ENCODE measurements at regions not wholly inside any gene's neighbourhood (a gene's known extent, or its start where the extent isn't known, plus 50 kb on each side); places are given as distances from the start of the nearest gene placed in this dataset.
A peak's percentile ranks its signal among the peaks of the same experiment; 100 is the strongest.

- no peak for ATAC-seq
- Histone ChIP-seq H3K27me3 (no peaks in the 10 kb centered on the region), H3K4me3 (no peak overlapping the region), H3K27ac (peak overlapping the region in 2 of 12 donors; percentile 30 to 46), H3K4me1 (peaks cover 0 to 47% (median 26%) of the 10 kb centered on the region in 12 donors), H3K9me3 (no peaks in the 10 kb centered on the region), H3K36me3 (no peaks in the 10 kb centered on the region)
- no peak for TF ChIP-seq POLR2A (IDR thresholded peaks at IDR 0.05)
- TF ChIP-seq CTCF (IDR thresholded peaks at IDR 0.05): no peak
- no peak for DNase-seq
- intact Hi-C loops (cut with DNase I): loop anchor here in 1 of 10 donors (10.0 kb wide), 1 partner anchor 112 kb away; no protein-coding TSS in a partner anchor
- 86 to 94% (median 91%) methylated on average over 2 of the region's 2 CpGs for WGBS, 4 donors
Observed at GRCh38 chr11:86187027-86187426, 57.5 kb upstream of the EED start.

- no peaks in the 10 kb centered on the region for H3K27me3 ChIP-seq
Observed at GRCh38 chr11:86186386-86186785, 58.2 kb upstream of the EED start.

GRCh38 chr11:86185381-86185750, 59.2 kb upstream of the EED start:
- no peak for DNase-seq
- Histone ChIP-seq H3K27me3 (no peaks in the 10 kb centered on the region), H3K27ac (peak overlapping the region in 11 of 12 donors; percentile 4 to 64 (median 35)), H3K9me3 (no peaks in the 10 kb centered on the region), H3K4me1 (peaks cover 0 to 46% (median 26%) of the 10 kb centered on the region in 12 donors), H3K4me3 (no peak overlapping the region), H3K36me3 (no peaks in the 10 kb centered on the region)
- intact Hi-C loops (cut with DNase I): loop anchor here in 1 of 10 donors (10.0 kb wide), 1 partner anchor 111 kb away; no protein-coding TSS in a partner anchor
- ATAC-seq: peak in 2 of 4 donors; percentile 44 to 70
- WGBS, 4 donors: 32 to 55% (median 48%) methylated on average over 2 of the region's 2 CpGs
- TF ChIP-seq CTCF (IDR thresholded peaks at IDR 0.05): peak in 1 of 12 donors; percentile 9
- TF ChIP-seq POLR2A (IDR thresholded peaks at IDR 0.05): no peak

More at GRCh38 chr11:86186386-86186785, 58.2 kb upstream of the EED start:
- ATAC-seq (no peak), DNase-seq (no peak)
- intact Hi-C loops (cut with DNase I): loop anchor here in 1 of 10 donors (10.0 kb wide), 1 partner anchor 112 kb away; no protein-coding TSS in a partner anchor
- 47 to 72% (median 62%) methylated on average over 4 of the region's 4 CpGs for WGBS, 4 donors
- H3K9me3 ChIP-seq: no peaks in the 10 kb centered on the region
- no peak overlapping the region for H3K4me3 ChIP-seq
- TF ChIP-seq CTCF (IDR thresholded peaks at IDR 0.05) (no peak), POLR2A (IDR thresholded peaks at IDR 0.05) (no peak)
- H3K36me3 ChIP-seq: no peaks in the 10 kb centered on the region
- peaks cover 0 to 41% (median 26%) of the 10 kb centered on the region in 12 donors for H3K4me1 ChIP-seq
- H3K27ac ChIP-seq: peak overlapping the region in 10 of 12 donors; percentile 1 to 57 (median 36)

GRCh38 chr11:86184728-86185380, 59.7 kb upstream of the EED start:
- peak overlapping the region in 9 of 12 donors; percentile 8 to 64 (median 45) for H3K27ac ChIP-seq
- H3K36me3 ChIP-seq: no peaks in the 10 kb centered on the region
- 55 to 70% (median 63%) methylated on average over 5 of the region's 5 CpGs for WGBS, 4 donors
- H3K27me3 ChIP-seq: no peaks in the 10 kb centered on the region
- intact Hi-C loops (cut with DNase I): loop anchor here in 1 of 10 donors (10.0 kb wide), 1 partner anchor 110 kb away; no protein-coding TSS in a partner anchor
- ATAC-seq: peak in 2 of 4 donors; percentile 23 to 61
- DNase-seq: peak in 2 of 5 donors; percentile 35 to 47
- TF ChIP-seq CTCF (IDR thresholded peaks at IDR 0.05): no peak
- TF ChIP-seq POLR2A (IDR thresholded peaks at IDR 0.05): no peak
- no peaks in the 10 kb centered on the region for H3K9me3 ChIP-seq
- H3K4me1 ChIP-seq: peaks cover 0 to 51% (median 27%) of the 10 kb centered on the region in 12 donors
- H3K4me3 ChIP-seq: no peak overlapping the region
